Loucy (cell line): ENCODE measurements at regions not wholly inside any gene's neighbourhood (a gene's known extent, or its start where the extent isn't known, plus 50 kb on each side); places are given as distances from the start of the nearest gene placed in this dataset.

Experiments used
- H2AFZ ChIP-seq: fragments of 200-600 bp; sonication (generic); 2 replicates; pipeline ENCODE4 v1.6.0; 2016; ENCODE audit warnings: antibody characterized with exemption, mild to moderate bottlenecking, low read length, moderate library complexity
- H3F3A ChIP-seq: fragments of 200-600 bp; 2 replicates; pipeline ENCODE4 v1.6.0; 2016; ENCODE audit warnings: antibody characterized with exemption, low read depth, mild to moderate bottlenecking
- H3K27me3 ChIP-seq: fragments of 200-600 bp; sonication (generic); 2 replicates; pipeline ENCODE4 v1.6.1; 2014; ENCODE audit warnings: low read length, mild to moderate bottlenecking; ENCODE audit not compliant: insufficient read depth, poor library complexity, severe bottlenecking
- H3K36me3 ChIP-seq: fragments of 200-600 bp; sonication (generic); 2 replicates; pipeline ENCODE4 v1.6.1; 2016; ENCODE audit warnings: low read length; ENCODE audit not compliant: insufficient read depth
- H3K4me1 ChIP-seq: fragments of 200-600 bp; sonication (generic); 2 replicates; pipeline ENCODE4 v1.5.1; 2014; ENCODE audit warnings: low read length, mild to moderate bottlenecking; ENCODE audit not compliant: insufficient read depth, poor library complexity, severe bottlenecking
- H3K4me2 ChIP-seq: fragments of 200-600 bp; sonication (generic); 2 replicates; pipeline ENCODE4 v1.6.0; 2014; ENCODE audit warnings: antibody characterized with exemption, low read length, low read depth, mild to moderate bottlenecking; ENCODE audit not compliant: poor library complexity, severe bottlenecking
- H3K4me3 ChIP-seq: fragments of 200-600 bp; sonication (generic); 2 replicates; pipeline ENCODE4 v1.5.1; 2014; ENCODE audit warnings: low read length, mild to moderate bottlenecking, mixed read lengths; ENCODE audit not compliant: poor library complexity, severe bottlenecking
- H3K79me2 ChIP-seq: fragments of 200-600 bp; sonication (generic); 2 replicates; pipeline ENCODE4 v1.6.1; 2014; ENCODE audit warnings: low read length; ENCODE audit not compliant: insufficient read depth
- H3K9ac ChIP-seq: fragments of 200-600 bp; sonication (generic); 2 replicates; pipeline ENCODE4 v1.6.0; 2014; ENCODE audit warnings: mild to moderate bottlenecking, low read depth, low read length, moderate library complexity; ENCODE audit not compliant: poor library complexity, severe bottlenecking
- H3K9me2 ChIP-seq: fragments of 200-600 bp; sonication (generic); replicated peaks from 2 replicates; pipeline ENCODE4 v1.6.1; 2016; ENCODE audit warnings: low read depth, low read length, mixed read lengths
- H3K9me3 ChIP-seq: fragments of 200-600 bp; sonication (generic); 2 replicates; pipeline ENCODE4 v1.6.1; 2014; ENCODE audit warnings: mild to moderate bottlenecking, antibody characterized with exemption, low read length, low read depth; ENCODE audit not compliant: insufficient read depth
- H4K20me1 ChIP-seq: fragments of 200-600 bp; sonication (generic); 2 replicates; pipeline ENCODE4 v1.6.0; 2014; ENCODE audit warnings: antibody characterized with exemption, low read length, mild to moderate bottlenecking; ENCODE audit not compliant: insufficient read depth, poor library complexity, severe bottlenecking
- CTCF ChIP-seq: fragments of 200-600 bp; sonication (generic); conservative IDR thresholded peaks from 2 replicates; pipeline ENCODE4 v1.5.1; 2014; ENCODE audit warnings: mild to moderate bottlenecking, antibody characterized with exemption, low read length
- EZH2phosphoT487 ChIP-seq: fragments of 200-600 bp; IDR thresholded peaks from 2 replicates; pipeline ENCODE4 v1.6.1; 2018; ENCODE audit warnings: antibody characterized with exemption, mild to moderate bottlenecking, moderate library complexity, borderline replicate concordance

- Histone ChIP-seq H3K36me3 (no peaks in the 10 kb centered on the region), H3K9me3 (no peaks in the 10 kb centered on the region), H3K9me2 (no peaks in the 10 kb centered on the region), H3K79me2 (no peaks in the 10 kb centered on the region), H4K20me1 (no peaks in the 10 kb centered on the region), H3K4me3 (no peak overlapping the region), H3K27me3 (no peaks in the 10 kb centered on the region), H3K9ac (no peak overlapping the region), H3K4me1 (no peaks in the 10 kb centered on the region), H3K4me2 (no peak overlapping the region), H2AFZ (no peak overlapping the region), H3F3A (no peaks in the 10 kb centered on the region)
- TF ChIP-seq CTCF = no peak
- no peak for TF ChIP-seq EZH2phosphoT487
These were observed 465.0 kb downstream of the CNTN3 start for GRCh38 chr3:74149466-74149865.

GRCh38 chr3:74145277-74145676 lies 469.2 kb downstream of the CNTN3 start:
- TF ChIP-seq EZH2phosphoT487 = no peak
- TF ChIP-seq CTCF = no peak
- no peaks in the 10 kb centered on the region for H4K20me1 ChIP-seq
- H3K27me3 ChIP-seq = no peaks in the 10 kb centered on the region
- H3K9ac ChIP-seq = no peak overlapping the region
- H3K9me2 ChIP-seq = no peaks in the 10 kb centered on the region
- H3K9me3 ChIP-seq = no peaks in the 10 kb centered on the region
- H3K4me1 ChIP-seq = no peaks in the 10 kb centered on the region
- no peaks in the 10 kb centered on the region for H3K79me2 ChIP-seq
- no peaks in the 10 kb centered on the region for H3F3A ChIP-seq
- no peak overlapping the region for H3K4me2 ChIP-seq
- H3K36me3 ChIP-seq = no peaks in the 10 kb centered on the region
- H3K4me3 ChIP-seq = no peak overlapping the region
- H2AFZ ChIP-seq = no peak overlapping the region

- Histone ChIP-seq H3K27me3 (no peaks in the 10 kb centered on the region), H3K4me1 (no peaks in the 10 kb centered on the region), H3K79me2 (no peaks in the 10 kb centered on the region), H3K9ac (no peak overlapping the region), H3F3A (no peaks in the 10 kb centered on the region), H3K36me3 (no peaks in the 10 kb centered on the region), H3K4me2 (no peak overlapping the region), H3K4me3 (no peak overlapping the region), H3K9me2 (no peaks in the 10 kb centered on the region), H4K20me1 (no peaks in the 10 kb centered on the region), H3K9me3 (no peaks in the 10 kb centered on the region), H2AFZ (no peak overlapping the region)
- TF ChIP-seq CTCF (peak; percentile 11; the same call in 1 of the 2 replicates), EZH2phosphoT487 (no peak)
These were observed 474.8 kb downstream of the CNTN3 start for GRCh38 chr3:74139648-74140047.
